ENCODE measurements at regions not wholly inside any gene's neighbourhood (a gene's known extent, or its start where the extent isn't known, plus 50 kb on each side); places are given as distances from the start of the nearest gene placed in this dataset.

GRCh38 chr10:78250313-78251015 is 216.8 kb downstream of the RPS24 start:
- DNase-seq, result no peak

DNA sequence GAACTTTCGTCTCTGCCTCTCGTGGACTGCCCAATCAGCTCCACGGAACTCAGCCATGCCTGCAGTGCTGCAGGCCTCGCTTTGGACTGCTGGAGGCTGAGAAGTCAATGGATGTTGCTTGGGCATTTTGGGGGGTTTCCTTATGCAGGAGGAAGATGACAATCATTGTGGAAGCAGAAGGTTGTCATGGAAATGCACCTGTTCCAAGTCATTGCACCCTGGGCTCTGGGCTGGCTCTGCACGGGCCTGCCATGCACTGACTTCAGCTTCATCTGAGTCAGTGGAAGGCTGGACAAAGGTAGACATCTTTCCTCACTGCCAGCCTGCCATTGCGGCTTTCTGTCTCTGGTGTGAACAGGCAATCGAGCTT is 217.3 kb downstream of the RPS24 start:
- DNase-seq, result no peak

GRCh38 chr10:78252286-78252685 is 218.6 kb downstream of the RPS24 start:
- DNase-seq, result no peak

DNA sequence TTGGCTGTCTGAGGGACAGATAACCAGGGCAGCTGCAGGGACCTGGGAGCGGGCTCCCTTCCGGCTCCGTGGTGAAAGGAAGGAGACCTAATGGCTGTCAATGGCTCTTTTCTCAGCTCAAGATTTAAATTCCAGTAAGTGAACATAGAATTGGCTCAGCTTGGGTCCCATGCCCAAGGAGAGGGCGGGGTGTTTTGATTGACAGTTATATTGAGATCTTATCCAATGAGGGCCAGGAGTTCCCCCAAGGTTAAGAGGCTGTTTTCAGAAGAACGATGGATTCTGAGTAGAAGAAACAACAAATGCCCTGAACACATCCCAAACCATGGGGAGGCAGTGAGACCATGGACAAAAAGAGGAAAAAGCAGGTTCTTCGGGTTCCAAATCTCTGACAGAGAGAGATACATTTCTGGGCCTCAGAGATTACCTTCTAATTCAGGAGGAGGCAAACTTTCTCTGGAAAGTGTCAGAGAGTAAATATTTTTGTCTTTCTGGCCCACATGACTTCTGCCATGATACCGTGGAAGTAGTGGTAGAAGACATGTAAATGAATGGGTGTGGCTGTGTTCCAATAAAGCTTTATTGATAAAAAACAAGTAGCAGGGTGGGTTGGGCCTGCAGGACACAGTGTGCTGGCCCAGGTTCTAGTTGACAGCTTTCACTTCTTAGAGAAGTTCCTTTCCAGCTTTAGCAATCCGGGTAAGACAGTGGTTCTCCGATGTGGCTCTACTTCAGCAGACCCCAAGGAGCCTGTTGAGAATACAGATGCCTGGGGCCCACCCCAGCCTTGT is 219.6 kb downstream of the RPS24 start:
- DNase-seq, result no peak

GRCh38 chr10:78254013-78254412 is 220.3 kb downstream of the RPS24 start:
- no peak for DNase-seq

DNA sequence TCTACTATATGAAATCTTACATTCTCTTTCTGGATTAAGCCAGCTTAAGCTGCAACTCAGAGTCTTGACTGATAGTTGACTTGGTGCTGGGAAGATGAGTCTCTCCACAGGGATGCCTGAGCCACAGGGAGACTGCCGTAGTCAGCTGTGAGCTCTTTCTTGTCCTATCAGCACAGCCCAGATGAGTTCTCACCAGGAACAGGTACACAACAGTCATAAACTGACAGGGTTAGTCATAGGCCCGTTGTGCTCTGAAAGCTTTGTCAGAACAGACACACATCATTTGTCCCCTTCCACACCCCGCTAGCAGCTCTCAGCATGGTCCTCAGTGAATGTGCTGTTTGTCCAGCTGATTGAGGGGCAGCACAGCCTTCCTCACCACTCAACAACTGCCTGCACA is 221.6 kb downstream of the RPS24 start:
- DNase-seq, result no peak

- no peak for DNase-seq
Observed at GRCh38 chr10:78255796-78256638, 222.4 kb downstream of the RPS24 start.

GRCh38 chr10:78258323-78259030 is 224.8 kb downstream of the RPS24 start:
- DNase-seq, result no peak

DNA sequence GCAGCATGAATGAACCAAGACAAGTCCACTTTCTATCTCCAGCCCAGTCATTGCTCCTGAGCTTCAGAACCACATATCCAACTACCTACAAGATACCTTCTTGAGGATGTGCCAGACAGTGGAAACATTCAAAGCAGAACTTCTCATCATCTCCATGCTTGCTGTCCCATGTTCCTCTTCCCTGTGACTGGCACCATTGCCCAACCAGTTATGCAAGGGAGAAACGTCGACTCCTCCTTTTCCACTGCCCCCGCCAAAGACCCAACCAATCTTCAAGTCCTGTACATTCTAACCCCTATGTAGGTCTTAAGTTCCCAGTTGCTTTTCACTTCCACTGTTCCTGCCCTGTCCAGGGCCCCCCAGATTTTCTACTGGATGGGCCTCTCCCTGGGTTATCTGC is 225.7 kb downstream of the RPS24 start:
- DNase-seq, result no peak

- DNase-seq, result no peak
Observed at GRCh38 chr10:78260141-78260540, 226.5 kb downstream of the RPS24 start.

- no peak for DNase-seq
Observed at GRCh38 chr10:78260680-78261079, 227.0 kb downstream of the RPS24 start.

- no peak for DNase-seq
Observed at GRCh38 chr10:78261291-78261690, 227.6 kb downstream of the RPS24 start.

- no peak for DNase-seq
Observed at GRCh38 chr10:78262860-78263259, 229.2 kb downstream of the RPS24 start.

DNA sequence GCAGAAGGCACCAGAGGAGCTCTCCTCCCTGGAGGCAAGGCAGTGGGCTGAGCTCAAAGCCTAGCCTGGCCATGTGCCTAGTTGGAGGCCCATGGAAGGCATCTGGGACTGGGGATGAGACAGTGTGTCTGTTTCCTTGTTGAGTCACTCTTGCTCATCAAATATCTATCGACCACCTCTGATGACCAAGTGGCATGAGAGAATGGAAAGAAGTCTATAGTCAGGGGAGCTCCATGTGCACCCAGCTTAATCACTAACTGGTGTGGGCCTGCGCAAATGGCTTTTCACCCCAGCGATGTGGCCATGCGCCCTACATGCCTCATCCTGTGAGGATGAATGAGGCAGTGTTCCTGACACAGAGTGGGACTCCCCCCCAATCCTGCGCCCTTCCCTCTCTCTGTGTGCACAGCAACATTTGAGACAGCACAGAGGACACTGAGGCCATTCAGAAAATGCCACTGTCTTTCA is 229.9 kb downstream of the RPS24 start:
- DNase-seq, result no peak

GRCh38 chr10:78264361-78264760 is 230.7 kb downstream of the RPS24 start:
- no peak for DNase-seq

DNA sequence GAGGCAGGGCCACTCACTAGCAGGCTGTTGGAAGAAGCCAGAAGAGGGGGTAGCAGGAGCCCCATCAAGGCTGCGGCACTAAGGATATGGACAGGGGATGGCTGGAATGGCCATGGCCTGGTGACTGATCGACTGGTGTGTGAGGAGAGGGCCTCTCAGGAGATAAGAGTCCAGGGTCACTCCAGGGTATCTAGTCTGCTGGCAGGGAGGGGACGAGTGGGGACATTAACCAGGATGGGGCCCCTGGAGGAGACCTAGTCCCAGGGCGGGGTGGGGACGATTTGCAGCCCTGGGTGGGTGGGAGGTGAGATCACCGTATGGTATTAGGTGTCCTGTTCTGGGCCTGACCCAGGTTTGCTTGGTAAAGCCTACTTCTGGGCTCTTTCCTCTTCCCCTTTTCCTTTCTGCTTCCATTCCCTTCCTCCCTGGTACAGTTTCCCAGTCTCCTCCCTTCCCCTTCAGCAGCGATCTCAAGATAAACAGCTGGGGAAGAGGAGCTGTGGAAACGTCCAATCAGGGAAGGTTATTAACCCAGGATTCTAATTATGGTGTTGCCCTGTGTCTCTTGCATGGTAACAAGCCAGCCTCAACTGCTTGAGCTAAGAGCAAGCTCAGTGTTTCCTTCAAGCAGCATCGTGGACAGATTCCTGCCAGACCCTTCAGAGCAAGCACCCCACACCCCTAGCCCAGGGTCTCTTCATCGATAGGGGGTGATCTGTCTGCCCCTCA is 233.2 kb downstream of the RPS24 start:
- DNase-seq, result no peak

- DNase-seq, result no peak
Observed at GRCh38 chr10:78267598-78267997, 233.9 kb downstream of the RPS24 start.

DNA sequence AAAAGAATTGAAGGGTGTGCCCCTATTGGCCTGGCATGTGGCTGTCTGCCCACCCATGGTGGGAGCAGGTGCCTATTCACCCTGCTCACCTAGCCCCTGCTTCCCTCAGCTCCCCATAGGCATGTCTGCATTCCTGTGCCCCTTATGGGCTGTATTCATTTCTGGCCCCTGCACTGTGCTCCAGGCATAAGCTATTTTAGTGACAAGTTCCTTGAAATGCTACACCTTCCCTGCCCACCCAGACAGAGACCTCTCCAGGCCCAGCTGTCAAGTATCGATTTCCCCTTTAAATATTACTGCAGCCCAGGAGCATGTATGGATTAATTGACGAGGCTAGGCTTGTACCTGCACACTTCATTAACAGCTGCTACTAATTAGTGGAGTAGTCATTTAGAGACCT is 235.4 kb downstream of the RPS24 start:
- no peak for DNase-seq

- DNase-seq, result no peak
Observed at GRCh38 chr10:78272329-78272728, 238.7 kb downstream of the RPS24 start.

DNA sequence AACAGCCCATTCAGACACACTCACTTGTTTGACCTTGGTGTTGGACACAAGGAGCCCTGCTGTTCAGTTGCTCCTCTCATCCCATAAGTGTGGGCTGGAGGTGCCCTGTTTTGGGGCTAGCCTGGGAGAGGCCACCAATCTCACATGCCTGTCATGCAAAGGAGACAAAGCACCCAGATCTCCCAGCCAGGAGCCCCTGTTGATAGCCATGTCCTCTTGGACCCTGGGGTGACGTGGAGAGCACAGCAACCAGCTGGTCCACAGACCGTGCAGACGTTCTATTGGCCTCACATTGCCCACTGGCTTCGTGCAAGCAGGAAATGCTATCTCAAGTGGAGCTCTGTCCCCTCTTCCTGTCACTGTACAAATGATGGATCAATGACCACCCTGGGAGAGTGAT is 240.8 kb downstream of the RPS24 start:
- no peak for DNase-seq

GRCh38 chr10:78276139-78276538 is 242.5 kb downstream of the RPS24 start:
- no peak for DNase-seq

Data from NCI-H524 treated with DMSO at 0.1 percent for 48 hours (cell line).